Natural killer cell (primary cell): ENCODE measurements at regions not wholly inside any gene's neighbourhood (a gene's known extent, or its start where the extent isn't known, plus 50 kb on each side); places are given as distances from the start of the nearest gene placed in this dataset.

ENCODE experiments used
- ATAC-seq, 3 donors: fragments of 150-1000 bp in 2 of 3; fragments of 200-7000 bp in 1 of 3; cut with Tn5 transposase; 1 replicate in 1 of 3; 2 replicates in 2 of 3; pipeline ENCODE4 v1.10.0; 2021; ENCODE audit warnings: mild to moderate bottlenecking in 2 of 3, moderate library complexity in 2 of 3
- DNase-seq, 2 donors: peaks; one replicate each; pipeline versions ENCODE4 v3.0.0 to v3.0.0-alpha.2; 2013 to 2021; ENCODE audit warnings: mixed read lengths in 1 of 2
- H3K27ac ChIP-seq: one replicate; pipeline ENCODE4 v1.5.1; 2013; ENCODE audit warnings: mild to moderate bottlenecking, low read length
- H3K27me3 ChIP-seq: one replicate; pipeline ENCODE4 v1.6.1; 2013; ENCODE audit warnings: low read length; ENCODE audit not compliant: control insufficient read depth, insufficient read depth
- H3K36me3 ChIP-seq: one replicate; pipeline ENCODE4 v1.6.1; 2013; ENCODE audit warnings: low read length; ENCODE audit not compliant: control insufficient read depth, insufficient read depth
- H3K4me1 ChIP-seq: one replicate; pipeline ENCODE4 v1.6.1; 2013; ENCODE audit warnings: low read length; ENCODE audit not compliant: control insufficient read depth, insufficient read depth
- H3K4me3 ChIP-seq: one replicate; pipeline ENCODE4 v1.5.1; 2013; ENCODE audit warnings: low read length
- H3K9me3 ChIP-seq: one replicate; pipeline ENCODE4 v1.6.1; 2013; ENCODE audit warnings: low read length; ENCODE audit not compliant: control insufficient read depth, insufficient read depth
- H3K27ac Mint-ChIP-seq, 2 donors: one replicate each; pipeline ENCODE4 v1.8.0; 2022; ENCODE audit warnings: mild to moderate bottlenecking in 2 of 2, mixed read lengths in 2 of 2, moderate library complexity in 1 of 2
- H3K27me3 Mint-ChIP-seq, 2 donors: one replicate each; pipeline ENCODE4 v1.8.0; 2022; ENCODE audit warnings: low read depth in 2 of 2, mixed read lengths in 2 of 2
- H3K36me3 Mint-ChIP-seq: one replicate; pipeline ENCODE4 v1.8.0; 2022; ENCODE audit warnings: mixed read lengths
- H3K4me1 Mint-ChIP-seq, 2 donors: one replicate each; pipeline ENCODE4 v1.8.0; 2022; ENCODE audit warnings: mixed read lengths in 2 of 2
- H3K4me3 Mint-ChIP-seq: one replicate; pipeline ENCODE4 v1.8.0; 2022; ENCODE audit warnings: mild to moderate bottlenecking, moderate library complexity, mixed read lengths
- H3K9me3 Mint-ChIP-seq, 2 donors: one replicate each; pipeline ENCODE4 v1.8.0; 2022; ENCODE audit warnings: mixed read lengths in 2 of 2
- CTCF ChIP-seq: fragments of 200-600 bp; IDR thresholded peaks from one replicate; pipeline ENCODE4 v1.8.0; 2022; ENCODE audit warnings: antibody characterized with exemption
- WGBS: methylation state at CpG from one replicate; pipeline ENCODE4 v1.1.7; 2013; ENCODE audit warnings: missing lambda C conversion rate; ENCODE audit not compliant: insufficient coverage; 5-methylcytosine and 5-hydroxymethylcytosine counted together
- intact Hi-C: fragments of 100-400 bp; cut with micrococcal nuclease; formaldehyde crosslinking; loops from one replicate; pipeline ENCODE4 v1.14.2; 2022

GRCh38 chr2:224191465-224191864 is 152.4 kb upstream of the SERPINE2 start:
- DNase-seq (no peak), ATAC-seq (no peak)
- 81% methylated on average over 3 of the region's 3 CpGs for WGBS
- Mint-ChIP-seq H3K36me3 (no peaks in the 10 kb centered on the region), H3K27ac (no peak overlapping the region), H3K4me3 (no peak overlapping the region), H3K4me1 (no peaks in the 10 kb centered on the region), H3K9me3 (no peaks in the 10 kb centered on the region), H3K27me3 (peaks cover 13 to 14% of the 10 kb centered on the region in 2 donors)
- intact Hi-C loops: no loop called here
- Histone ChIP-seq H3K36me3 (no peaks in the 10 kb centered on the region), H3K9me3 (no peaks in the 10 kb centered on the region), H3K27me3 (no peaks in the 10 kb centered on the region), H3K4me1 (no peaks in the 10 kb centered on the region), H3K27ac (no peak overlapping the region), H3K4me3 (no peak overlapping the region)
- TF ChIP-seq CTCF: no peak

DNA sequence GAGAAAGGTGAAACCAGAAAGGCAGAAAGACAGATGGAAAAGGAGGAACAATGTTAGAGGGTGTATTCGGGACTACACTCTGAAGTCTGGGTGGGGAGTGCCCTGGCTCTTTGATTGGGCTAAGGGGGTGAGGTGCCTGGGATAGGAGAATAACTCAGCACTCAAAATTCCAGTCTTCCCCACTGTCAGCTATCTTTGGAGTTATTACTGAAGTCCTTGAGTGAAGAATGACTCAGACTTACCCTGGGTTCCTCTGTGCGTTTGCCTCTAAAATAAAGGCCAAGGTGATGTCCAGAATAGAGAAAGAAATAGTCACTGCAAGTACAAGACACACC is 151.8 kb upstream of the SERPINE2 start:
- no peaks in the 10 kb centered on the region for H3K27me3 ChIP-seq
- no peak overlapping the region for H3K27ac Mint-ChIP-seq
- ATAC-seq (no peak), DNase-seq (no peak)
- no peak overlapping the region for H3K27ac ChIP-seq
- no peak for TF ChIP-seq CTCF
- no peaks in the 10 kb centered on the region for H3K9me3 ChIP-seq
- H3K4me1 ChIP-seq: no peaks in the 10 kb centered on the region
- WGBS: 81% methylated on average over 2 of the region's 2 CpGs
- no peak overlapping the region for H3K4me3 Mint-ChIP-seq
- no peak overlapping the region for H3K4me3 ChIP-seq
- H3K27me3 Mint-ChIP-seq: peaks cover 13 to 17% of the 10 kb centered on the region in 2 donors
- intact Hi-C loops: no loop called here
- no peaks in the 10 kb centered on the region for H3K4me1 Mint-ChIP-seq
- no peaks in the 10 kb centered on the region for H3K9me3 Mint-ChIP-seq
- H3K36me3 Mint-ChIP-seq: no peaks in the 10 kb centered on the region
- no peaks in the 10 kb centered on the region for H3K36me3 ChIP-seq

DNA sequence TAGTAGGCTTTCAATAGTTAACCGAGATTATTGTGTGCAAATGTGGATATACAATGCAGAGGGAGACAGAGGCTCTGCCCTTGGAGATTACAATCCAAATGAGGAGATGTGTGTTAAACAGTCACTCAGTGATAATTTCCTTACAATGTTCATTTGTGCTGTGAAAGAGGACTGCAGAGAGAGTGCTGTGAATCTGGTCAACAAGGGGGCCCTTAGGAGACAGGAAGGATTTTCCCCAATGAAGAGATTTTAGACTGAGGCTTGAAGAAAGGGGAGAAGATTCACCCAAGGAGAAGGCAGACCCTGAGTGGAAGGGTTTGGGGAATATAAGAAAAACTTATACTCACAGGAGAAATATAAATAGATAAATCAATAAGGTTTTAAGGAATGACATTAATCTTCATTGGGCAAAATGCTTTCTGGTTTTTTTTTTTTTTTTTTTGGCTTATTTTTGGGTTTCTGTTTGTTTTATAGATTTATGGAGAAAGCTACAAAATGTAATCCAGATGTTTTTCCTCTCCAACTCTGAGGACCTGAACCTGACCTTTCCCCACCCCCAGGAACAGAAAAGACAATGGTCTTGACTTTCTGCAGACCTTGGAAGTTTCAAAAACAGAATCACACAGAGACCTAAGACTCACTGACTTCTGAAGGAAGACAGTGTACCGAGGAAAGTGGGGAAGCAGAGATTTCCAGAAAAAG is 151.3 kb upstream of the SERPINE2 start:
- H3K36me3 Mint-ChIP-seq: no peaks in the 10 kb centered on the region
- H3K27ac Mint-ChIP-seq: no peak overlapping the region
- peaks cover 13 to 20% of the 10 kb centered on the region in 2 donors for H3K27me3 Mint-ChIP-seq
- Histone ChIP-seq H3K27me3 (no peaks in the 10 kb centered on the region), H3K27ac (no peak overlapping the region), H3K36me3 (no peaks in the 10 kb centered on the region), H3K4me3 (no peak overlapping the region), H3K9me3 (no peaks in the 10 kb centered on the region), H3K4me1 (no peaks in the 10 kb centered on the region)
- no peak for DNase-seq
- intact Hi-C loops: no loop called here
- H3K4me3 Mint-ChIP-seq: no peak overlapping the region
- H3K4me1 Mint-ChIP-seq: no peaks in the 10 kb centered on the region
- WGBS: 80% methylated on average over 2 of the region's 2 CpGs
- TF ChIP-seq CTCF: no peak
- no peak for ATAC-seq
- no peaks in the 10 kb centered on the region for H3K9me3 Mint-ChIP-seq

GRCh38 chr2:224187220-224187619 is 148.1 kb upstream of the SERPINE2 start:
- H3K27ac Mint-ChIP-seq: no peak overlapping the region

More at GRCh38 chr2:224187220-224187619, 148.1 kb upstream of the SERPINE2 start:
- Histone ChIP-seq H3K4me3 (no peak overlapping the region), H3K27ac (no peak overlapping the region), H3K9me3 (no peaks in the 10 kb centered on the region), H3K27me3 (no peaks in the 10 kb centered on the region), H3K4me1 (no peaks in the 10 kb centered on the region), H3K36me3 (no peaks in the 10 kb centered on the region)
- Mint-ChIP-seq H3K4me1 (no peaks in the 10 kb centered on the region), H3K4me3 (no peak overlapping the region), H3K27me3 (peaks cover 5 to 16% of the 10 kb centered on the region in 2 donors), H3K36me3 (no peaks in the 10 kb centered on the region), H3K9me3 (no peaks in the 10 kb centered on the region)
- 100% methylated on average over 1 of the region's 1 CpG for WGBS
- no peak for ATAC-seq
- intact Hi-C loops: no loop called here
- DNase-seq: no peak
- no peak for TF ChIP-seq CTCF
